Thyroid gland (tissue), 4 donors: ENCODE measurements at regions not wholly inside any gene's neighbourhood (a gene's known extent, or its start where the extent isn't known, plus 50 kb on each side); places are given as distances from the start of the nearest gene placed in this dataset.

Experiments
- DNase-seq, 2 donors: peaks; one replicate each; pipeline ENCODE4 v3.0.0-alpha.2; 2019
- H3K27ac ChIP-seq, 3 donors: fragments of 200-600 bp; sonication (generic); 1 replicate in 2 of 3; 2 replicates in 1 of 3; pipeline ENCODE4 v1.5.1; 2016 to 2019; ENCODE audit warnings: mild to moderate bottlenecking in 1 of 3, moderate library complexity in 1 of 3
- H3K27me3 ChIP-seq: fragments of 200-600 bp; sonication (generic); one replicate; pipeline ENCODE4 v1.5.1; 2019
- H3K36me3 ChIP-seq, 2 donors: fragments of 200-600 bp; sonication (generic); one replicate each; pipeline ENCODE4 v1.5.1; 2016 to 2019
- H3K4me1 ChIP-seq, 2 donors: fragments of 200-600 bp; sonication (generic); one replicate each; pipeline ENCODE4 v1.5.1; 2017 to 2019
- H3K4me3 ChIP-seq, 3 donors: fragments of 200-600 bp; sonication (generic); replicated peaks in 1 of 3; 1 replicate in 2 of 3; 2 replicates in 1 of 3; pipeline ENCODE4 v1.5.1; 2016; ENCODE audit warnings: mild to moderate bottlenecking in 1 of 3
- H3K9me3 ChIP-seq: fragments of 200-600 bp; sonication (generic); one replicate; pipeline ENCODE4 v1.5.1; 2017
- POLR2A ChIP-seq, 2 donors: fragments of 450-650 bp; IDR thresholded peaks; one replicate each; pipeline ENCODE4 v1.6.1; 2017; ENCODE audit warnings: antibody characterized with exemption in 2 of 2, mild to moderate bottlenecking in 2 of 2, moderate library complexity in 1 of 2
- WGBS, 2 donors: methylation state at CpG; one replicate each; pipeline ENCODE4 v1.1.5; 2017; 5-methylcytosine and 5-hydroxymethylcytosine counted together
- intact Hi-C: fragments of 100-400 bp; cut with DNase I; formaldehyde crosslinking; loops from one replicate; pipeline ENCODE4 v1.15.1; 2023
- TF ChIP-seq, protein P1 (sequence below), 6 experiments: fragments of 200-600 bp in 3 of 6; fragments of 450-650 bp in 3 of 6; sonication (generic) in 3 of 6; IDR thresholded peaks; one replicate each; pipeline ENCODE4 v1.5.1; 2016 to 2019; ENCODE audit warnings: antibody characterized with exemption in 6 of 6, mild to moderate bottlenecking in 2 of 6, inconsistent platforms in 1 of 6, moderate library complexity in 1 of 6

DNA sequence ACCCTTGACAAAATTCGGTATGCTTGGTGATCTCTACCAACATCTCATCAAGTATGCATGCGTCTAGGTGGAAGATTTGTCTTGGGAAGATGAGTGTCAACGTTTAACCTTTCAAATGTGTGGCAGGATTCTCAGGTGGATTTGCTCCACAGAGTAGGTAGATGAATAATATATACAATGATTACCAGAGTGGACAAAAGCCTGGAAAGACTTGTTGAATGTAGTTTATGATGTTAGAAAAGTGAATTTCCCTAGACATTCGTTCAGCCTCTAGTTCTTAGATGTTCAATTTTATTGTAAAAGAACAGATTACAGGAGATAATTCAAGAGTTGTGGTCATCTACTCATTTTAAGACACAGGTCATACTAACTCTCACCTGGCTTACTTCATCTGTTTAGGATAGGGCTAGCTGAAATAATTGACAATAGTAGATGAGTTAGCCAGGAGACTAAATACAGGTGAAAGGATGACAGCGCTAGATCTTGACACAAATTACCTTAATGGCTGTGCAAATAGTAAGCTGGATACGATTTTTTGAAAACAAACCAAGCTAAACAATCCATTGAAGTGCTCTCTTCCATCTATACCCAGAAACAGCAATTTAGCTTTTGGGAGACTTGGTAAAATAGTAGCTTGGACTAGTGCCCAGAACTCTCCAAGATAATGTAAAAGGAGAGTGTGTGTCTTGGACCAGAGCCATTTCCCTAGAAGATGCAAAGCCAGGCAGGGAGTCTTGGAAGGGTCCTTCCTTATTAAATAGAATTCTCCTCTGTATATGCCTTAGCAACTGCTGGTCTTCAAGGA lies 168.0 kb downstream of the DACT1 start:
- Histone ChIP-seq H3K9me3 (no peaks in the 10 kb centered on the region), H3K27me3 (no peaks in the 10 kb centered on the region), H3K4me3 (no peak overlapping the region), H3K4me1 (peaks cover 5 to 20% of the 10 kb centered on the region in 2 donors), H3K36me3 (no peaks in the 10 kb centered on the region), H3K27ac (no peak overlapping the region)
- no peak for DNase-seq
- intact Hi-C loops, result no loop called here
- WGBS, 2 donors, result 32 to 37% methylated on average over 6 of the region's 6 CpGs
- TF ChIP-seq, protein P1, sequence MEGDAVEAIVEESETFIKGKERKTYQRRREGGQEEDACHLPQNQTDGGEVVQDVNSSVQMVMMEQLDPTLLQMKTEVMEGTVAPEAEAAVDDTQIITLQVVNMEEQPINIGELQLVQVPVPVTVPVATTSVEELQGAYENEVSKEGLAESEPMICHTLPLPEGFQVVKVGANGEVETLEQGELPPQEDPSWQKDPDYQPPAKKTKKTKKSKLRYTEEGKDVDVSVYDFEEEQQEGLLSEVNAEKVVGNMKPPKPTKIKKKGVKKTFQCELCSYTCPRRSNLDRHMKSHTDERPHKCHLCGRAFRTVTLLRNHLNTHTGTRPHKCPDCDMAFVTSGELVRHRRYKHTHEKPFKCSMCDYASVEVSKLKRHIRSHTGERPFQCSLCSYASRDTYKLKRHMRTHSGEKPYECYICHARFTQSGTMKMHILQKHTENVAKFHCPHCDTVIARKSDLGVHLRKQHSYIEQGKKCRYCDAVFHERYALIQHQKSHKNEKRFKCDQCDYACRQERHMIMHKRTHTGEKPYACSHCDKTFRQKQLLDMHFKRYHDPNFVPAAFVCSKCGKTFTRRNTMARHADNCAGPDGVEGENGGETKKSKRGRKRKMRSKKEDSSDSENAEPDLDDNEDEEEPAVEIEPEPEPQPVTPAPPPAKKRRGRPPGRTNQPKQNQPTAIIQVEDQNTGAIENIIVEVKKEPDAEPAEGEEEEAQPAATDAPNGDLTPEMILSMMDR (IDR thresholded peaks at IDR 0.05), result no peak
- no peak for TF ChIP-seq POLR2A (IDR thresholded peaks at IDR 0.05)

DNA sequence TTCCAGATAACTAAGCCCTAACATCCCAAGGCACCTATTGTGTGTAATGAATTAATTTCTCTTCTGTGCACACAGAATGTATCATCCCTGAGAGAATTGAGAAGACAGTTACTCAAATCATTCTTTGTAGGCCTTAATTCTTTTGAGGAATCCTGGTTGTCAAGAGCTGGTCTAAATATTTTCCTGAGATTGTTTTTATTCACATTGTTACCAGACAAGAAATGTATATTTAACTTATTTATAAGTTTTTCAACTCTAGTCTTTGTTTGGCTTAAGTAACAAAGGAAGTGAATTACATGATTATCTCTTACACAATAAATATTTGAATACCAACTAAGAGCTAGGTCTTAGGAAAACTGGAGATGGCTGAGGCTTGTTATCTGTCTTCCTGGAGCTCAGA lies 169.4 kb downstream of the DACT1 start:
- TF ChIP-seq, protein P1 (IDR thresholded peaks at IDR 0.05), result no peak
- no peak for TF ChIP-seq POLR2A (IDR thresholded peaks at IDR 0.05)
- intact Hi-C loops, result no loop called here
- H3K4me3 ChIP-seq, result no peak overlapping the region
- peaks cover 5 to 20% of the 10 kb centered on the region in 2 donors for H3K4me1 ChIP-seq
- DNase-seq, result no peak
- no peaks in the 10 kb centered on the region for H3K27me3 ChIP-seq
- no peak overlapping the region for H3K27ac ChIP-seq
- H3K36me3 ChIP-seq, result no peaks in the 10 kb centered on the region
- no peaks in the 10 kb centered on the region for H3K9me3 ChIP-seq

DNA sequence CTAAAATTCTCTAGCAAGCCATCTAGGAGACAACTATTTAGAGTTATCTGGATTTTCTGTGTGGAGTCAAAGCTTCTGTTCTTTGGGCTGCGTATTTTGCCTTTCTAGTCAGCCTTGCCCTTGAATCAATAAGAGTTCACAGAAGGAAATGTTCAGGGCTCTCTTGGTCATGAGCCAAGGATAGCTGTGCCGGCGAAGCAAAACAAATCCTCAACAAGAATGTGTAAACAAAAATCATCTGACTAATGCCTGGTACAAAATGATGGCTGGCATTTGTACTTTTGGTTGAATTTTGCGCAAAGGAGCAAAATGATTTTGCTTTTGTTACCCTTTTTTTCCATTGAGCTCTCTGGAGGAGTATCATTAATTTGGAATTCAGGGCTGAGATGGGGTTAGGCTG lies 171.1 kb downstream of the DACT1 start:
- no peaks in the 10 kb centered on the region for H3K36me3 ChIP-seq
- intact Hi-C loops, result no loop called here
- no peak overlapping the region for H3K4me3 ChIP-seq
- H3K9me3 ChIP-seq, result no peaks in the 10 kb centered on the region
- H3K27ac ChIP-seq, result no peak overlapping the region
- H3K4me1 ChIP-seq, result peaks cover 5 to 20% of the 10 kb centered on the region in 2 donors
- H3K27me3 ChIP-seq, result no peaks in the 10 kb centered on the region
- WGBS, 2 donors, result 27 to 28% methylated on average over 4 of the region's 4 CpGs
- TF ChIP-seq POLR2A (IDR thresholded peaks at IDR 0.05), result no peak
- TF ChIP-seq, protein P1 (IDR thresholded peaks at IDR 0.05), result no peak
- peak; percentile 44 to 58 for DNase-seq

DNA sequence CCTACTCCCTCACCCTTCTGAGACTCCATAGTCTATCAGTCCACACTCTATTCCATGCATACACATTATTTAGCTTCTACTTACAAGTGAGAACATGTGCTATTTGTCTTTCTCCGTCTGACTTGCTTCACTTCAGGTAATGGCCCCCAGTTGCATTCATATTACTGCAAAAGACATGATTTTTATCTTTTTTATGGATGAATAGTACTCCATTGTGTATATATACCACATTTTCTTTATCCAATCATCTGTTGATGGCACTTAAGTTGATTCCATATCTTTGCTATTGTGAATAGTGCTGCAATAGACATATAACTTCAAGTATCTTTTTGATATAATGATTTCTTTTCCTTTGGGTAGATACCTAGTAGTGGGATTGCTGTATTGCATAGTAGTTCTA lies 171.8 kb downstream of the DACT1 start:
- no peak for TF ChIP-seq POLR2A (IDR thresholded peaks at IDR 0.05)
- TF ChIP-seq, protein P1 (IDR thresholded peaks at IDR 0.05), result no peak
- Histone ChIP-seq H3K27me3 (no peaks in the 10 kb centered on the region), H3K4me3 (no peak overlapping the region), H3K36me3 (no peaks in the 10 kb centered on the region), H3K27ac (no peak overlapping the region), H3K9me3 (no peaks in the 10 kb centered on the region), H3K4me1 (peaks cover 5 to 20% of the 10 kb centered on the region in 2 donors)
- DNase-seq, result no peak
- WGBS, 2 donors, result 92 to 94% methylated on average over 1 of the region's 1 CpG
- intact Hi-C loops, result no loop called here

DNA sequence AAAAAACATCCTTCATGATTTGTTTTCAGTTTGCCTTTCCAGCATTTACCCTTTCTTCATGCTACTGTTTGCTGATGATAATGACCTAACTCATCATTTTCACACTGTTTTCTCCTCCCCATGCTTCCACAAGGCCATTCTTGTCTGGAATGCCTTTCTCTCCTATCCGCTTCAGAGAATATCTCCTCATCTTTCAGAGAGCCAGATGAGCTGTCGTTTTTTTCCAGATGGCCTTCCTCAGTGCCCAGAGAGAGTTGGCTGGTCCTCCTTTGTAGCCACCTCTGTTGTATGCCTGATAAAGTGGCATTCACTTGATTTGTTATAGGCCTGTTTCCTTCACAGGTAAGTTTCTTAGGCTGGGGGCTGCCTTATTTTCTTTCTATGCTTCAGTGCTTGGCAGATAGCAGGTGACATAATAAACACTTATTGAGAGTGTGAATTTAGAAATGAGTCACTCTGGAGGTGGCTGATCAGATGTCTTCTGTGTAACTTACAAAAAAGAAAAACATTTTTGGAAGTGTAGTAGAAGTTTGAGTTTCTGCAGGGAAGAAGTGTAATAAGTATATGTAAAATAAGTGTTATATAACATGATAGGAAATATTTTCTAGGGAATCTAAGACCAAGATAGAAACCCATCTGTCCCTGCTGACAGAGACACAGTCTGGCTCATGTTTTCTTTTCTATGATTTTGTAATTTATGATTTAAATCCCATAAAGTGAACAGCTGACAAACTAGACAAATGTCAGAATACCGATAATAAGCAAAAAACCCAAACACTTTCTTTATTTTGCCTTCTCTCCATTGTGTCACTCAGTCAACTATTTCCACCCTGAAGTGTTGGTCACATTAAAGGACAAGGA lies 174.5 kb downstream of the DACT1 start:
- no peak overlapping the region for H3K27ac ChIP-seq
- no peak overlapping the region for H3K4me3 ChIP-seq
- 84 to 88% methylated on average over 3 of the region's 3 CpGs for WGBS, 2 donors
- no peaks in the 10 kb centered on the region for H3K36me3 ChIP-seq
- TF ChIP-seq POLR2A (IDR thresholded peaks at IDR 0.05), result no peak
- TF ChIP-seq, protein P1 (IDR thresholded peaks at IDR 0.05), result no peak
- H3K9me3 ChIP-seq, result no peaks in the 10 kb centered on the region
- no peaks in the 10 kb centered on the region for H3K27me3 ChIP-seq
- peaks cover 0 to 8% of the 10 kb centered on the region in 2 donors for H3K4me1 ChIP-seq
- intact Hi-C loops, result no loop called here
- no peak for DNase-seq
